H1 (cell line): ENCODE measurements at regions not wholly inside any gene's neighbourhood (a gene's known extent, or its start where the extent isn't known, plus 50 kb on each side); places are given as distances from the start of the nearest gene placed in this dataset.

ENCODE experiments used
- MAX ChIP-seq: IDR thresholded peaks from 2 replicates; pipeline ENCODE4 v1.6.1; 2012; ENCODE audit warnings: inconsistent platforms
- ZNF274 ChIP-seq: IDR thresholded peaks from 2 replicates; pipeline ENCODE4 v1.7.0; 2012; ENCODE audit warnings: low read length, borderline replicate concordance; ENCODE audit errors: extremely low read depth

- TF ChIP-seq MAX (no peak), ZNF274 (no peak)
These were observed 1382.4 kb upstream of the WWC1 start (continued) for GRCh38 chr5:166909040-166909439.
